ENCODE measurements at regions not wholly inside any gene's neighbourhood (a gene's known extent, or its start where the extent isn't known, plus 50 kb on each side); places are given as distances from the start of the nearest gene placed in this dataset.

DNA sequence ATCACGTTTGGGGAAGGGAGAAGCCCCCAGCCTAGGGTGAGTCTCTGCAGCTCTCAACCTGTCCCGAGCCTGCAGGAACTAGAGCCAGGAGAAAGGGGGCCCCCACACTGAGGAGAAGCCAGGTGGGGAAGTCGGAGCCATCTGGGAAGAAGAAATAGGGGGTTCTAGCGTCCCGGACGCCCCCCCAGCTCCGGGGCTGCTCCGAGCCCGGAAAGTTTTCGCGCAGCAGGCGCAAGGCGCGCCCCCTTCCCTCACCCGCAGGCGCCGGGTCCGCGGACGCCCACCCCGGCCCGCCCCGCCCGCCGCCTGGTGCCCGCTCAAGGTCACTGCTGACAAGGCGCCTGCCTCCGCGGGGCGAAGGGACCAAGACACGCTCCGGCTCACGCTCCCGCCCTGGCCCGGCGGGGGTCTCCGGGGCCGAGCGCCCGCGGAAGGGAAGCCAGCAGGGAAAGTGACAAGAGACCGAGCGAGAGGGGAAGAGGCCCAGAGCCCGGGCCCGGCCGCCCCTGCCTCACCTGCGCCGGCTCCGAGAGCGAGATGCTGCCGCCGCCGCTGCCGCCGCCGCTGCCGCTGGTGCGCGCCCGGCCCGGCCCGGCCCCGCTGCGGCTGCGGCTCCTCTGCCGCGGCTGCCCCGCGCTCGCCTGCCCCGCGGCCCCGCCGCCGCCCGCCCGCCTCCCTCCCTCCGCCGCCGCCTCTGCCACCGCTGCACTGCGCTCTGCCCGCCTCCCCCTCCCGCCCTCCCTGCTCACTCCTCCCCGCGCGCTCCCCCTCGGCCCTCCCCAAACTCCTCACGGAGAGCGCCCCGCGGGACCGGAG, 108.4 kb upstream of the SLC6A11 start:
- Mint-ChIP-seq H3K4me1 (peaks cover 9 to 25% (median 11%) of the 10 kb centered on the region in 3 donors), H3K9me3 (peaks cover 0 to 4% (median 0%) of the 10 kb centered on the region in 7 donors), H3K27me3 (peaks cover 67 to 87% (median 74%) of the 10 kb centered on the region in 3 donors), H3K36me3 (peaks cover 5 to 17% of the 10 kb centered on the region in 2 donors), H3K27ac (no peak overlapping the region), H3K4me3 (peak overlapping the region in 2 of 8 donors; percentile 2 to 51)
- DNase-seq = no peak
- no peak for ATAC-seq (ENCODE audit: low read depth in 2 of 2)

DNA sequence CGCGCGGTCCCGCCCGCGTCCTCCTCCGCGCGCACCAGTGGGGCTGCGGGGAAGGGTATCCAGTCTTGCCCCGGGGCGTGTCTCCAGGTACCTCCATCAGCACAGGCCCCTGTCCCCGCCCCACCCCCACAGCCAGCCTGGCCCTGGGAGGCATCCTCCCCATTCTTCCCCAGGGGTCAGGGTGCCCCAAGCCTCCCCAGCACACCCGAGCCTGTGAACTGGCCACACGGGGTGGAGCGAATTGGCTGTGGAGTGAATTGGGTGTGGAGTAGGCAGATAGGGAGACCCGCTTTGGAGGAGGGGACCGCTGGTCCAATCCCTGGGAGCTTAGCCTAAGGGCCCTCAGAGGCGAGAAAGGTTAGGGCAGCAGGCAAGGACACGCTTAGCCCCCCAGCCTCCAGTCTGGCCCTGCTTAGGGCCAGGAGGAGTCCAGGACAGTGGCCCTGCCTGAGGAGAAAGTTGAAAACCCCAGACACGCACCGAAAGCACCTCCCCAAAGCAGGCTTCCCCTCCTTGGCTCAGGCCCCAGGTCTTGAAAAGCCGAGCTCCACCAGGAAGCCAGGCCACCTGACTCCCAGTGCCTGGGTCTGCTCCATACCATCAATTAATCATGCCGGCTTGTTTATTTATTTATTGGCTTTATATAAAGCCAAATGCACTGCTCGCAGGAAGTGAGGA, 107.7 kb upstream of the SLC6A11 start:
- Mint-ChIP-seq H3K36me3 (peaks cover 5 to 21% of the 10 kb centered on the region in 2 donors), H3K27me3 (peaks cover 65 to 87% (median 72%) of the 10 kb centered on the region in 3 donors), H3K4me3 (peak overlapping the region in 1 of 8 donors; percentile 28), H3K9me3 (peaks cover 0 to 6% (median 3%) of the 10 kb centered on the region in 7 donors), H3K27ac (no peak overlapping the region), H3K4me1 (peaks cover 6 to 25% (median 9%) of the 10 kb centered on the region in 3 donors)
- ATAC-seq (ENCODE audit: low read depth in 2 of 2) (no peak), DNase-seq (no peak)

DNA sequence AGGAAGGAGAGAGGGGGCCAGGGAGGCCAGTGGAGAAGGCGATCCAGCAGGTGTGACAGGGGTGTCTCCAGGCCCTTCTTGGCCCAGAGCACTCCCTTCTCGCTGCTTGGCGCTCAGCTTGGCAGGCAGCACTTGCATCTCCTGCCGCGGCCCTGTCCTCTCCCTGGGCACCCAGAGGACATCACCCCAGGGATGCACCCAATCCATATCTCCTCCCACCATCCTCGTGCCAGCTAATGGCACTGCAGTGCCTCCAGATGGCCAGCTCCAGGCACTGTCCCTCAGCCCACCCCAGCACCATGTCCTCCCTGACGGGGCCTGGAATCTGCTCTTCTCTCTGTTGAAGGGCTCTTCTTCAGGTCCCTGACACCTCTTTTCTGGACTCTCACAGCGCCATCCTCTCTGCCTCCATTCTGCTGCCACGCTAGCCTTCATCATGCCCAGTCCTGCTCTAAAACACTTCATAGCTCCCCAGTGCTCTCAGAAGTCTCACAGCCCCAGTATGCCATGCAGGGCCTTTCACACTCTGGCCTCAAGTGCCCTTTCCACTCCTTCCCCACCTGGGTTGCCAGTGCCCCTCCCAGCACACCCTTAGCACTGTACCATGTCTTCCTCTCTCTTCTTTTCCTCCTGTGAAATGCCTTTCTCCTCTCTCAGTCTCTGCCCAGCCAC, 106.8 kb upstream of the SLC6A11 start:
- H3K36me3 Mint-ChIP-seq = peaks cover 5 to 28% of the 10 kb centered on the region in 2 donors
- ATAC-seq (ENCODE audit: low read depth in 2 of 2) (no peak), DNase-seq (no peak)
- peaks cover 57 to 79% (median 65%) of the 10 kb centered on the region in 3 donors for H3K27me3 Mint-ChIP-seq
- no peak overlapping the region for H3K27ac Mint-ChIP-seq
- H3K4me3 Mint-ChIP-seq = peak overlapping the region in 5 of 8 donors; percentile 6 to 76 (median 33)
- peaks cover 5 to 25% (median 9%) of the 10 kb centered on the region in 3 donors for H3K4me1 Mint-ChIP-seq
- peaks cover 0 to 12% (median 6%) of the 10 kb centered on the region in 7 donors for H3K9me3 Mint-ChIP-seq

DNA sequence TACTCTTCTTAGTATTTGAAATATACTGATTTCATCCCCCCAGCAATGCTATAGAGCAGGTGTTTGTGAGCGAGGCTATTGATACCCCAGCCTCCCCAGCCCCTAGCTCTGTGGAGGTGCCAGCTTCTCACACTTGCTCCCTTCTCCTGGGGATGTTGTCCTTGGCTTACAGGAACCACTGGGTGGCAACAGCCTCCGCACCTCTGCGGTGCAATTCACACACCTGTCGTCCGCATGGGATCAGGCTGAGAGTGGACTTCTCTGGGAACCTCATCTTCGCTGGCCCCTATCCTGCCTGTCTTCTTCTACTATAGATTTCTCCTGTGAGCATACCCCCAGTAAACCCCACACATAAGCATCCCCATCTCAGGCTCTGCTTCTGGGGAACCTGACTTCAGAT, 103.9 kb upstream of the SLC6A11 start:
- H3K27ac Mint-ChIP-seq = peak overlapping the region in 1 of 6 donors; percentile 65
- peaks cover 1 to 13% (median 2%) of the 10 kb centered on the region in 3 donors for H3K4me1 Mint-ChIP-seq
- peaks cover 5 to 23% of the 10 kb centered on the region in 2 donors for H3K36me3 Mint-ChIP-seq
- H3K9me3 Mint-ChIP-seq = peaks cover 2 to 19% (median 7%) of the 10 kb centered on the region in 7 donors
- ATAC-seq (ENCODE audit: low read depth in 2 of 2) (no peak), DNase-seq (no peak)
- H3K27me3 Mint-ChIP-seq = peaks cover 44 to 52% (median 51%) of the 10 kb centered on the region in 3 donors
- H3K4me3 Mint-ChIP-seq = no peak overlapping the region

DNA sequence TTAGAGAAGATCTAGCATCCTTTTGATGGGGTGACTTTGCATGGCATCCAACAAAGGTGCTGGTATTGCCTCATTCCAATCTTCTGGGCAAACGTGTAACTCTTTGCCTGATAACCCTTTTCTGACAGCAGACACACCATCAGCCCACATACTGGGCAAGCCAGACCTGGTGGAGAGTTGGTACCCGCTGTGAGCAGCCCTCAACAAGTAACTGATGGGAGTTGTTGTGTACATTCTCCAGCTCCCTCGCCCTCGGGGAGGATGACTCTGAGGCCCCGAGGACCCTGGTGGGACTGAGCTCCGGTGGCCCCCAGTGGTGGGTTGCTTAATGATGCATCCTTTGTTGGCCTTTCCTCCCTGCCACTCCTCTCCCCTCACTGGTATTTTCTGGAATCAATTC, 102.4 kb upstream of the SLC6A11 start:
- peaks cover 2 to 19% (median 7%) of the 10 kb centered on the region in 7 donors for H3K9me3 Mint-ChIP-seq
- peaks cover 0 to 8% (median 0%) of the 10 kb centered on the region in 3 donors for H3K4me1 Mint-ChIP-seq
- ATAC-seq (ENCODE audit: low read depth in 2 of 2) (no peak), DNase-seq (no peak)
- H3K4me3 Mint-ChIP-seq = no peak overlapping the region
- peaks cover 41 to 52% (median 42%) of the 10 kb centered on the region in 3 donors for H3K27me3 Mint-ChIP-seq
- no peak overlapping the region for H3K27ac Mint-ChIP-seq
- peaks cover 5 to 21% of the 10 kb centered on the region in 2 donors for H3K36me3 Mint-ChIP-seq

DNA sequence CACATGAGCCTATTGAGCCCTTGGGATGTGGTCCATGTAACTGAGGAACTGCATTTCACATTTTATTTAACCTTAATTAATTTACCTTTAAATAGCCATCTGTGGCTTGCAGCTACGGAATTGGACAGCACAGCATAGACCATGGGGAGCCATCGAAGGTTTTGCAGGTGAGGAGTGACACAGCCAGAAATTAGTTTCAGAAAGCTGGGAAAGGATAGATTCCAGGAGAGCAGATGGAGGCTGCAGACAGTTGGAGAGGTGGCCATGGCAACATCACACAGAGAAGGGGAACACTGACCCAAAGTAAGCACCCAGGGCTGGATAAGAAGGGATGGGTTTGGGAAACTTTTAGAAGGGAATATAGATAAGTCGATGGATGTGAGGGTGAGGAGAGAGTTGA, 100.1 kb upstream of the SLC6A11 start:
- Mint-ChIP-seq H3K4me3 (no peak overlapping the region), H3K9me3 (peaks cover 2 to 19% (median 8%) of the 10 kb centered on the region in 7 donors), H3K27me3 (peaks cover 25 to 36% (median 34%) of the 10 kb centered on the region in 3 donors), H3K4me1 (no peaks in the 10 kb centered on the region), H3K27ac (peak overlapping the region in 1 of 6 donors; percentile 39), H3K36me3 (peaks cover 0 to 11% of the 10 kb centered on the region in 2 donors)
- DNase-seq (no peak), ATAC-seq (ENCODE audit: low read depth in 2 of 2) (no peak)

DNA sequence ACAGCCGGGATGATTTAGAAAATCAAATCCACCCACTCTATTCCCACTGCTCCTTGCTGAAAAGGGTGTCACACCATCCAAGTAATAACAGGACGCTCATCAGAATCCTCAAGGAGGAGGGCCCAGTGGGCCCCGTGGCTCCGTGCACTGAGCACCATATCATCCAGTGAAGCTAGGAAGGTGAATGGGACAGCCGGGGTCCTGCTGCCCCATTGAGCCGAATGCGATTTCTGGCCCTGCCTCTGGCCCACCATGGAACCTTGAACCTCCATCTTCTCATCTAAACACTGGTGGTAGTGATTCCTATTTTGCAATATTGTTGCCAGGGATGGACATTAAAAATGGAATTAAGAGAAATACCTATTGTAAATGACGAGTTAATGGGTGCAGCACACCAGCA, 99.1 kb upstream of the SLC6A11 start:
- Mint-ChIP-seq H3K36me3 (peaks cover 0 to 11% of the 10 kb centered on the region in 2 donors), H3K4me3 (no peak overlapping the region), H3K27ac (no peak overlapping the region), H3K4me1 (no peaks in the 10 kb centered on the region), H3K27me3 (peaks cover 30 to 39% (median 36%) of the 10 kb centered on the region in 3 donors), H3K9me3 (peaks cover 2 to 19% (median 8%) of the 10 kb centered on the region in 7 donors)
- DNase-seq = no peak
- ATAC-seq (ENCODE audit: low read depth in 2 of 2) = no peak

DNA sequence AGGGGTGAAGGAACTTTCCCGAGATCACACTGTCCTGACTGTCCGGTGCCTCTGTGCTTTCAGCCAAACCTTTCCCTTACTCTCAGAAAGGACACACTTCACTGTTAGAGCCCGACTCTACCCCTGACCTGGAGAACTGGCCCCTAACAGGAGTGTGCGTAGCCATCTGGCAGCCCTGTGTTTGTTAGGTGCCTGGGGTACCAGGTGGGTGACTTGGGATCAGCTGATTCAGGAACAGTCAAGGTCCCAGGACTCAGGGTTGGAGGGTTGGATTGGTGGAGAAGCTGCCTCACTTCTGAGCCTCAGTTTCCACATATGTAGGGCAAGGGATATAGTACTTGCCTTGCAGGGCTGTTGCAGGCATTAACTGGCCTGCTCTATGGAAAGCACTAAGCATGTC, 98.3 kb upstream of the SLC6A11 start:
- H3K4me1 Mint-ChIP-seq = no peaks in the 10 kb centered on the region
- no peak overlapping the region for H3K27ac Mint-ChIP-seq
- DNase-seq (no peak), ATAC-seq (ENCODE audit: low read depth in 2 of 2) (no peak)
- H3K9me3 Mint-ChIP-seq = peaks cover 2 to 19% (median 8%) of the 10 kb centered on the region in 7 donors
- no peak overlapping the region for H3K4me3 Mint-ChIP-seq
- H3K36me3 Mint-ChIP-seq = peaks cover 0 to 11% of the 10 kb centered on the region in 2 donors
- H3K27me3 Mint-ChIP-seq = peaks cover 33 to 39% (median 33%) of the 10 kb centered on the region in 3 donors

DNA sequence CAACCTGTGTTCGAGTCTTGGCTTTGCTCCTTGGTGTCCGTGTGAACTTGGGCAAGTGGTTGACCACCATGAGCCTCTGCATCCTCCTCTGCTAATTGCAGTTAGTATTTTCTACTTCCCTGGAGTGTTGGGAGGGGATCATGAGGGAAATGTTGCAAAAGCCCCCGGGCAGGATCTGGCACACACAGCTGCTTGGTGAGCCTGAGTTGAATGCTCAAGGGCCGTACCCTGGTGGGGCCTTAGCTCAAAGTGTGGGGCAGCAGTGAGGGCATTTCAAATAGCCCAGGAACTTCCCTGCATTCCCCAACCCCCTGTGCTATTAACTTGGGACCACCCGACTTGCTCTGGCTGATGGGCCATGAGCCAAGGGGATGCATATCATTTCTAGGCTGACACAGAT, 94.9 kb upstream of the SLC6A11 start:
- Mint-ChIP-seq H3K4me1 (no peaks in the 10 kb centered on the region), H3K27me3 (peaks cover 21 to 51% (median 43%) of the 10 kb centered on the region in 3 donors), H3K9me3 (peaks cover 0 to 2% (median 0%) of the 10 kb centered on the region in 7 donors), H3K27ac (no peak overlapping the region), H3K4me3 (no peak overlapping the region), H3K36me3 (no peaks in the 10 kb centered on the region)
- ATAC-seq (ENCODE audit: low read depth in 2 of 2) = no peak
- no peak for DNase-seq

DNA sequence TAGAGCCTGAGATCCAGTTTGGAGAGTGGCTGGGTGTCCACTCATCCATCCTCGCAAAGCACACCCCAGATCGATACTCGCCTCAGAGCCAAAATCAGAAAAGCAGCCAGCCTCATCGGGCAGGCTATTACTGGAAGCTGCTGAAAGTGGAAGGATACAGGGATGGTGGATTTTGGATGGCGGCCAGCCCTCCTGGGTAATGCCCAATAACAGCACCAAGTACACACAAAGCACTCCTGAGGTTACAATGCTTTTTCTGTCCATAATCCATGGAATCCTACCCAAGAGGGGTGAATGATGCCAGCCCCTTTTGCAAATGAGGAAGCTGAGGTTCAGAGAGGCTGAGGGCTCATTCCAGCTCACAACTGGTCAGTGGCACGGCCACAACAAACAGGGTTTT, 93.1 kb upstream of the SLC6A11 start:
- ATAC-seq (ENCODE audit: low read depth in 2 of 2) (no peak), DNase-seq (no peak)
- Mint-ChIP-seq H3K36me3 (no peaks in the 10 kb centered on the region), H3K27ac (no peak overlapping the region), H3K9me3 (peaks cover 0 to 3% (median 0%) of the 10 kb centered on the region in 7 donors), H3K27me3 (peaks cover 18 to 62% (median 37%) of the 10 kb centered on the region in 3 donors), H3K4me1 (no peaks in the 10 kb centered on the region), H3K4me3 (no peak overlapping the region)

DNA sequence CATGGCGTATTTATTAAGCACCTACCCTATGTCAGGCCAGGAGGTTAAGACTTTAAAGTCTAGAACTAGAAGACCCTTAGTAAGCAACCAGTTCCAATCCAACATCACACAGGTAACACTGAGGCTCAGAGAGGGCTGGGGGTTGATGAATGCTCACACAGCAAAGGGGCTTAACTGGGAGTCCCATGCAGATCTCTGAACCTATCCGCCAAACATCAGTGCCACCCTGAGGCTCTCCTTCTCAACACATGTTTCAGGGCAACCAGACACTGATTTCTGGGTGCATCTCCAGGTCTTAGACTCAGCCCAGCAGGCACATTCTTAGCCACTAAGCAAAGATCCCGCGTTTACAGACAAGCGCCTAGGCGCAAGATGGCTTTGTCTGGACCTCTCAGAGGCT, 92.0 kb upstream of the SLC6A11 start:
- no peak for DNase-seq
- no peaks in the 10 kb centered on the region for H3K4me1 Mint-ChIP-seq
- ATAC-seq (ENCODE audit: low read depth in 2 of 2) = no peak
- H3K4me3 Mint-ChIP-seq = no peak overlapping the region
- H3K36me3 Mint-ChIP-seq = peaks cover 0 to 3% of the 10 kb centered on the region in 2 donors
- peaks cover 0 to 3% (median 0%) of the 10 kb centered on the region in 7 donors for H3K9me3 Mint-ChIP-seq
- H3K27ac Mint-ChIP-seq = peak overlapping the region in 1 of 6 donors; percentile 38
- peaks cover 26 to 72% (median 41%) of the 10 kb centered on the region in 3 donors for H3K27me3 Mint-ChIP-seq

DNA sequence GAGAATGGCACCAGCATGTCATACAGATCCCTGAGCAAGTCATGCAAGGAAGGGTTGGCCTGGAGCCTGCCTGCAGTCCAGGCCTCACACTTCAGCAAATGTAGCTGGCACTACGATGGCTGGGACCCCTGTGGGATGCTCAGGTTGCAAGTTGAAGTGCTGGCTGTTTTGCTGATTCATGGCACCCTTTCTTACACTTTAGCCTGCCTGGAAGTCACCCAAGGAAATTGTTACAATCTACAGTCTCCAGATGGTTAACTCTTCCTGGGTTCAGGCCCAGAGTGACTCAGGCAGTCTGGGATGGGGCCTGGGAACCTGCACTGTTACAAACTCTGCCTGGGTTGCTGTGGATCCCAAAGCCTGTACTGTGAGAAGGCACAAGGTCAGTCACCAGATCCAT, 91.0 kb upstream of the SLC6A11 start:
- Mint-ChIP-seq H3K27ac (no peak overlapping the region), H3K36me3 (peaks cover 0 to 10% of the 10 kb centered on the region in 2 donors), H3K4me1 (no peaks in the 10 kb centered on the region), H3K4me3 (no peak overlapping the region), H3K9me3 (peaks cover 0 to 4% (median 2%) of the 10 kb centered on the region in 7 donors), H3K27me3 (peaks cover 32 to 72% (median 43%) of the 10 kb centered on the region in 3 donors)
- ATAC-seq (ENCODE audit: low read depth in 2 of 2) (no peak), DNase-seq (no peak)

DNA sequence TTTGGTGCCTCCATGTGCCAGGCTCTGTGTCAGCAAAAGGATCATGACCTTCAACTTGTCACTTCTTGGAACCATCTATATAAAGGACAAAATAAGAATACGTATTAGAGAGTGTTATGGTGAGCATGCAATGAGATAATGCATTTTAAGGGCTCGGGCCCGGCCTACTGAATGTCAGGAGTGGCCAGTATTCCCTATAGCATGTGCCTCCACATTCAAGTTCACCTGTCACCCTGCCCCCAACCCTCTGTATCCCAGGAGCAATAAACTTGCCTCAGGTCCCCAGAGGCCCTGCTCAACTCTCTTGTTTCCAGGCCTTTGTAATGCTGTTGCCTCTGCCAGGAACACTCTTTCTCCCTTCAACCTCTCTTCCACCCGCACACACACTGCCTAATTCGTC, 90.2 kb upstream of the SLC6A11 start:
- no peak overlapping the region for H3K27ac Mint-ChIP-seq
- ATAC-seq (ENCODE audit: low read depth in 2 of 2) = no peak
- H3K36me3 Mint-ChIP-seq = peaks cover 0 to 12% of the 10 kb centered on the region in 2 donors
- H3K27me3 Mint-ChIP-seq = peaks cover 36 to 73% (median 48%) of the 10 kb centered on the region in 3 donors
- H3K9me3 Mint-ChIP-seq = peaks cover 0 to 7% (median 2%) of the 10 kb centered on the region in 7 donors
- H3K4me3 Mint-ChIP-seq = no peak overlapping the region
- no peaks in the 10 kb centered on the region for H3K4me1 Mint-ChIP-seq
- DNase-seq = no peak

Data from naive B cell (primary cell).